ENCODE measurements at regions not wholly inside any gene's neighbourhood (a gene's known extent, or its start where the extent isn't known, plus 50 kb on each side); places are given as distances from the start of the nearest gene placed in this dataset.

- no peak for TF ChIP-seq CTCF (conservative IDR thresholded peaks at IDR 0.05)
- no peak overlapping the region for H3K27ac ChIP-seq
Observed at GRCh38 chr12:65590318-65590717, 234.0 kb upstream of the HMGA2 start.

GRCh38 chr12:65592416-65592815, 231.9 kb upstream of the HMGA2 start:
- TF ChIP-seq CTCF (conservative IDR thresholded peaks at IDR 0.05) = no peak
- H3K27ac ChIP-seq = no peak overlapping the region

GRCh38 chr12:65593239-65593701, 231.0 kb upstream of the HMGA2 start:
- no peak for TF ChIP-seq CTCF (conservative IDR thresholded peaks at IDR 0.05)
- no peak overlapping the region; the same call in 1 of the 2 replicates for H3K27ac ChIP-seq

GRCh38 chr12:65594409-65594808, 229.9 kb upstream of the HMGA2 start:
- no peak for TF ChIP-seq CTCF (conservative IDR thresholded peaks at IDR 0.05)
- H3K27ac ChIP-seq = no peak overlapping the region

- H3K27ac ChIP-seq = no peak overlapping the region
Observed at GRCh38 chr12:65595016-65595560, 229.2 kb upstream of the HMGA2 start.

GRCh38 chr12:65596514-65597091, 227.7 kb upstream of the HMGA2 start:
- no peak overlapping the region for H3K27ac ChIP-seq
- no peak for TF ChIP-seq CTCF (conservative IDR thresholded peaks at IDR 0.05)

More at GRCh38 chr12:65595016-65595560, 229.2 kb upstream of the HMGA2 start:
- TF ChIP-seq CTCF (conservative IDR thresholded peaks at IDR 0.05) = no peak

- no peak overlapping the region for H3K27ac ChIP-seq
- no peak for TF ChIP-seq CTCF (conservative IDR thresholded peaks at IDR 0.05)
Observed at GRCh38 chr12:65597527-65597926, 226.8 kb upstream of the HMGA2 start.

All from VCaP (cell line).